Dendritic cell treated with granulocyte-macrophage colony-stimulating factor and Interleukin-4, amounts not matched to agents 40 ng/mL and 50 ng/mL, for 4 days (primary cell): ENCODE measurements at regions not wholly inside any gene's neighbourhood (a gene's known extent, or its start where the extent isn't known, plus 50 kb on each side); places are given as distances from the start of the nearest gene placed in this dataset.

Experiments used
- H3K27ac Mint-ChIP-seq: one replicate; pipeline ENCODE4 v1.8.0; 2022; ENCODE audit warnings: mild to moderate bottlenecking, mixed read lengths
- H3K27me3 Mint-ChIP-seq: one replicate; pipeline ENCODE4 v1.8.0; 2022; ENCODE audit warnings: mild to moderate bottlenecking, mixed read lengths
- H3K36me3 Mint-ChIP-seq: one replicate; pipeline ENCODE4 v1.8.0; 2022; ENCODE audit warnings: low read depth, mixed read lengths
- H3K4me1 Mint-ChIP-seq: one replicate; pipeline ENCODE4 v1.8.0; 2022; ENCODE audit warnings: low read depth, mixed read lengths
- H3K4me3 Mint-ChIP-seq: one replicate; pipeline ENCODE4 v1.8.0; 2022; ENCODE audit warnings: mild to moderate bottlenecking, moderate library complexity, mixed read lengths
- H3K9me3 Mint-ChIP-seq: one replicate; pipeline ENCODE4 v1.8.0; 2022; ENCODE audit warnings: mixed read lengths
- intact Hi-C: fragments of 100-400 bp; cut with micrococcal nuclease; formaldehyde crosslinking; loops from one replicate; pipeline ENCODE4 v1.15.0; 2022

DNA sequence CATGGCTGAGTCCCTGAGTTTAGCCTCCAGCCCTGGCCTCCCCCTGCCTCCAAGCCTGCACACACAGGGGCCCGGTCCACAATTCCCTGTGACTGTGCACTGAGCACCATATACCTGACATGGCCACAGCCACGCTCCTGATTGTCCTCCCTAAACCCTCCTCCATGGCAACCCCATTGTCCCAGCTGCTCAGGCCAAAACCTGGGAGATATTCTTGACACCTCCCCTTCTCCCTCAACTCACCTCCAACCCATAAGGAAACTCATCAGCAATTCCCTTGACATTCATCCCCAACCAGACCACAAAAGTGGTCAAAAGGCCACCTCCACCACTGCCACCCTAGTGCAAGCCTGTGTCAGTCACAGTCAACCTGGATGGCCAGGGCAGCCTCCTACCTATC lies 107.5 kb upstream of the MVB12B start:
- intact Hi-C loops: no loop called here
- Mint-ChIP-seq H3K27ac (no peak overlapping the region), H3K4me1 (no peaks in the 10 kb centered on the region), H3K9me3 (peaks cover 10% of the 10 kb centered on the region), H3K36me3 (no peaks in the 10 kb centered on the region), H3K27me3 (peaks cover 59% of the 10 kb centered on the region), H3K4me3 (no peak overlapping the region)

DNA sequence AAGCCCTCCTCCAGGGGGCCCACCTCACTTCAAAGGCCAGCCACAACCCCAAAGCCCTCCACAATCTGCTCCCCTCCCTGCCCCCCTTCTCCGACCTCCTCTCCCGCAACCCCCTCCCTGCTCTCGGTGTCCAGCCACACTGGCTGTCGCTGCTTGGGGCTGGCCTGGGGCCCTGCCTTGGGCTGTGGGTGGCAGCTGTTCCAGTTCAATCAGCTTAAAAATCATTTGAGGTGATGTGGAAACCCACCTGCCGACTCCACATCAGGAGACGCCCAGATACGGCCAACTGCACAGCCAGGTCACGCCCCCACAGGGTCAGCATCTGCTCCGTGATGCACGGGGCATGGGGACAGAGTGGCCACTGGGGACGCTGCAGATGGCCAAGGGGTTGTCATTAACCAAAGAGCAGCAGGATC lies 107.0 kb upstream of the MVB12B start:
- Mint-ChIP-seq H3K4me3 (no peak overlapping the region), H3K27me3 (peaks cover 62% of the 10 kb centered on the region), H3K4me1 (no peaks in the 10 kb centered on the region), H3K36me3 (no peaks in the 10 kb centered on the region), H3K9me3 (peaks cover 5% of the 10 kb centered on the region), H3K27ac (no peak overlapping the region)
- intact Hi-C loops: no loop called here

GRCh38 chr9:126221480-126221879 lies 105.1 kb upstream of the MVB12B start:
- Mint-ChIP-seq H3K27me3 (peaks cover 68% of the 10 kb centered on the region), H3K4me3 (no peak overlapping the region), H3K27ac (no peak overlapping the region), H3K9me3 (no peaks in the 10 kb centered on the region), H3K4me1 (no peaks in the 10 kb centered on the region), H3K36me3 (no peaks in the 10 kb centered on the region)
- intact Hi-C loops: no loop called here

DNA sequence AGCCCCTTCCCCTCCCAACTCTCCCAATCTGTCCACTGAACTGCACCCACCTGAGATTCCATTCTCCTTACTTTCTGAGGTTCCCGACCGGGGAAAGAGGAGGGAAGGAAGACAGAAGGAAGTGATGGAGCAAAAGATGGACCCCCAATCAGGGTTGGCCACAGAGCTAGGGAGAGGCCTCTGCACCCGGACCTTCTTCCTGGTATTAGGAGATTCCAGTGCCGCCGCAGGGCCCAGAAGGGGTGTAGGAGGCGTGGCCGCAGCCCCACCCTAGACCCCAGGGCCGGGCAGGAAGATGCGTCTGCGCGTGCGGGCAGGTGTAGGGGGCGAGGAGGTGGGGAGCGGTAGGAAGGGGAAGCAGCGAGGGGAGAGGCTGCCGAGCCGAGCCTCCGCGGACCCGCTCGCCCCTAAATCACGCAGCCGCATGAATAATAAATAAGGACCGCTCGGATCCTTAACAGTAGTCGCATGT lies 104.2 kb upstream of the MVB12B start:
- intact Hi-C loops: no loop called here
- Mint-ChIP-seq H3K4me3 (no peak overlapping the region), H3K36me3 (no peaks in the 10 kb centered on the region), H3K27ac (no peak overlapping the region), H3K27me3 (peaks cover 73% of the 10 kb centered on the region), H3K9me3 (no peaks in the 10 kb centered on the region), H3K4me1 (no peaks in the 10 kb centered on the region)

DNA sequence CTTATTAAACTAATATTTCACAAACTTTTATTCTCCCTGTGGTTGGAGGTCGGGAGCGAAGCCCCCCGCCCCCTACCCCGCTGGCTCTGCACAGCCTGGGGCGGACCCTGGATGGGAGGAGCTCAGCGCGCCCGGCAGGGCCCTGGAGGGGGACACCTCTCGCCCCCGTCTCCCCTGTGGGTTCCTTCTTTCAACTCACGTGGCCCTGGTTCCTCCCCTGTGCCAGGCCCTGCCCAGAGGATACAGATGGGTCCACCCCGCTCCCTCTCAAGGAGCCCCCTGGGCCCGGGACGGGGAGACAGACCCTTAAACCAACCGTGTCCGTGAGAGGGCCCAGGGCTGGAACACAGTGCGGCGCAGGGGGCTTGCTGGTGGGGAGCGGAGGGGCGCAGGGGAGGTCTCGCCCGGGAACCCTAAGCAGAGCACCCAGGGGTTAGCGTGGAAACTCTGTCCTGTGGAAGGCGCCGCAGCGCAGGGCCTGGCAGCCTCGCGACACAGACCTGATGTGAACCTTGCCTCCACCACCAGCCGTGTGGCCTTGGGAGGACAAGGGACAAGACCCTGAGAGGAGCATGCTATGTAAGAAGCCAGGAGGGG lies 103.7 kb upstream of the MVB12B start:
- H3K4me1 Mint-ChIP-seq: no peaks in the 10 kb centered on the region
- no peak overlapping the region for H3K4me3 Mint-ChIP-seq
- H3K27ac Mint-ChIP-seq: no peak overlapping the region
- H3K27me3 Mint-ChIP-seq: peaks cover 76% of the 10 kb centered on the region
- H3K36me3 Mint-ChIP-seq: no peaks in the 10 kb centered on the region
- no peaks in the 10 kb centered on the region for H3K9me3 Mint-ChIP-seq
- intact Hi-C loops: no loop called here

DNA sequence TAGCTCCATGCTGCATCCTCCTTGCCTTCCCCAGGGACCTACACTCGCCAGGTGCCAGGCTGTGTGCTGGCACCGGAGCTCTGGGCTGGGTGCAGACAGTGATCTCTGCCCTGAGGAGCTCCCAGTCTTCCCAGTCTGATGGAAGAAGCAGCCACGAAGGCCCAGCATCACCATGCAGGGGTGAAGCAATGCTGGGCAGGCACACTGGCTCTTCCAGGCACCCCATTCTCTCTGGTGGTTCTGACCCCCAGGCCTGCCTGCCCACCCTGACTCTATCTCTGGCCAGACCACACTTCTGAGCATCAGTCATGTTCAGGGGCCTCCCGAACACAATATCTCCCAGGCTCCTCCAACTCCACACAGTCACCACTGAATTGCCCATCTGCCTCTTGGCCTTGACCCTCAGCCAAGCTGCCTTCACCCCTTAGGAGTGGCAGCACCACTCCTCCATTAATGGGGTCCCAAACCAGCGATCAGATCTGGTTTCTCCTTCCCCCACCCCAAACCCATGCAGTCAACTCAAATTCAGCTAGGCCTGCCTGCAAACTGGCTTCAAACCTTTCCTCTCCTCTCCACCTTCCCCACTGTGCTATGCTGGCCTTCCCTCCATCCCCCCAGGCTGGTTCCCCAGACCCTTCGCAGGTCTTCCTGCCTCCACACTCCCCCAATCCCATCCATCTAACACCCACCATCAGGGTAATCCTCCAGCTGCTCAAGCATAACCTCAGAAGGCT lies 102.7 kb upstream of the MVB12B start:
- no peaks in the 10 kb centered on the region for H3K9me3 Mint-ChIP-seq
- no peak overlapping the region for H3K4me3 Mint-ChIP-seq
- no peaks in the 10 kb centered on the region for H3K36me3 Mint-ChIP-seq
- intact Hi-C loops: no loop called here
- H3K27ac Mint-ChIP-seq: no peak overlapping the region
- H3K4me1 Mint-ChIP-seq: no peaks in the 10 kb centered on the region
- peaks cover 77% of the 10 kb centered on the region for H3K27me3 Mint-ChIP-seq

GRCh38 chr9:126225611-126226609 lies 100.7 kb upstream of the MVB12B start:
- Mint-ChIP-seq H3K9me3 (no peaks in the 10 kb centered on the region), H3K4me1 (no peaks in the 10 kb centered on the region), H3K36me3 (no peaks in the 10 kb centered on the region), H3K4me3 (no peak overlapping the region), H3K27me3 (peaks cover 66% of the 10 kb centered on the region), H3K27ac (no peak overlapping the region)
- intact Hi-C loops: loop anchor here (5.0 kb wide), 1 partner anchor 669 kb away; no protein-coding TSS in a partner anchor

DNA sequence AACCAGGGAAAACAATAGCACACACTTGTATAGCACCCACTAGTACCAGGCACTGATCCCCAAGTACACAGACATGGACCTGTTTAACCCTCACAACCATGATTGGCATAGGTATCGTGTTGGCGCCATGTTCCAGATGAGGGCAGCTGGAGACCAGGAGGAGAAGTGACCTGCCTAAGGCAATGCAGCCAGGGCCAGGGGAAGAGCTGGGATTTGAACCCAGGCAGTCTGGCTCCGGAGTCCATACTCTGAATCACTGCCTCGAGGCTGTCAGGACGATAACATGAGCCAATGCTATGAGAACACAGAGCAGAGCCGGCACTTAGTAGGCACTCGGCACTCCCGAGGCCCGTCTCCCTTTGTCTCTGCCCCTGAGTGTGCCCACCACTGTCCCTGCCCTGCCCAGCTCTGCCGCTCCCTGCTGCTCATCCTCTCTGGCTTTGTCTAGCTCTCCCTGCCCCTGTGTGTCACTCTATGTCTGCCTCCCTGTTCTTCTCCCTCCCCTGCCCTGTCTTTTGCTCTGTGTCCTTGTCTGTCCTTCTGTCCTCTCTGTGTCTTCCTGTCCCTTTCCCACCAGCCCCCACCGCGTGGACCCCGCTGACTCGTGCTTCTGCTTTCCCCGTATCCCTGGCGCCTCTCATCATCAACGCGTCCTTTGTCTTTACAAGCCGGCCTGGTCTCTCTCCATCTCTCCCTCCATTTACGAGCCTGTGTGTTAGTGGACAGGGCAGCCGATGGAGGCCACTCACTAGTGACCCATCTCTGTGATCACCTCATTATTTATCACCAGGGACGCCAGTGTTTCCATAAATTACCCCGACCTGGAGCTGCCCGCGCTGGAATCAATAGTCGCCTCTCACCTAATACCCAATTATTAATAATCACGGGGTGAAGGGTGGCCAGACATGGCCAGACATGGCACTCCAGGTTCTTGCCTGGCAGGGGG lies 99.4 kb upstream of the MVB12B start:
- intact Hi-C loops: loop anchor here (5.0 kb wide), 1 partner anchor 670 kb away; no protein-coding TSS in a partner anchor

DNA sequence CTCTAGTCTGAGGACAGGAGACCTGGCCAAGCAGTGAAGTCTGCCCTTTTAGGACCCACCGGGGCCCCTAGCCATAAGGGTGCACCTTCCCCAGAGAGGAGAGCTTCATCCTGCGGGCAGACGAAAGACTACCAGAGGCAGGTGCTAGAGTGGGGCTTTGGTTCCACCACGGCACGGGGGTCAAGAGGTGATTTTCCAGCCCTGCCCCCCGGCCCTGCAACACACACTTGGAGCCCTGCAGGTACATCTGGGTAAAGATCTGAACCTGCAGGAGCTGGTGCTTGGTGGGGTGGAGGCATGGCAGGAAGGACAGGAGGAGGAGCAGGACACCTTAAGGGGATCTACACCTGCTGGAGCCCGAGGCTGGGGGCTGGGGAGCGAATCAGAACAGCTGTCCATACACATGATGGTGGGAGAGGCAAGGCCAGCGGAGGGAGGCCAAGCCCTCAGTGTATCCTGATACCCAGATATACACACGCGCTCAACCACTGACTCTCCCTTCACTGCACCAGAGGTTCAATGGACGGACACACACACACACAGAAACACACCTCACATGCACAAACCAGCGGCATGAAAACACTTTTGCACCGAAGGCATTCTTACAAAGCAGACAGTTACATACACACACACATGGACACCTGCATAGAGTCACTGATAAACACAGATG lies 98.4 kb upstream of the MVB12B start:
- Mint-ChIP-seq H3K4me1 (no peaks in the 10 kb centered on the region), H3K27me3 (peaks cover 50% of the 10 kb centered on the region), H3K9me3 (no peaks in the 10 kb centered on the region), H3K4me3 (no peak overlapping the region), H3K36me3 (no peaks in the 10 kb centered on the region), H3K27ac (no peak overlapping the region)
- intact Hi-C loops: loop anchor here (1.0 to 5.0 kb wide), 2 partner anchors 671 to 820 kb away; no protein-coding TSS in a partner anchor

More for the DNA sequence above, 99.4 kb upstream of the MVB12B start:
- Mint-ChIP-seq H3K9me3 (no peaks in the 10 kb centered on the region), H3K27me3 (peaks cover 57% of the 10 kb centered on the region), H3K4me3 (no peak overlapping the region), H3K27ac (no peak overlapping the region), H3K4me1 (no peaks in the 10 kb centered on the region), H3K36me3 (no peaks in the 10 kb centered on the region)

GRCh38 chr9:126228781-126229444 lies 97.7 kb upstream of the MVB12B start:
- H3K4me3 Mint-ChIP-seq: no peak overlapping the region
- peaks cover 43% of the 10 kb centered on the region for H3K27me3 Mint-ChIP-seq
- no peaks in the 10 kb centered on the region for H3K36me3 Mint-ChIP-seq
- H3K27ac Mint-ChIP-seq: no peak overlapping the region
- H3K9me3 Mint-ChIP-seq: no peaks in the 10 kb centered on the region
- intact Hi-C loops: loop anchor here (1.0 to 5.0 kb wide), 2 partner anchors 672 to 821 kb away; no protein-coding TSS in a partner anchor
- H3K4me1 Mint-ChIP-seq: no peaks in the 10 kb centered on the region

DNA sequence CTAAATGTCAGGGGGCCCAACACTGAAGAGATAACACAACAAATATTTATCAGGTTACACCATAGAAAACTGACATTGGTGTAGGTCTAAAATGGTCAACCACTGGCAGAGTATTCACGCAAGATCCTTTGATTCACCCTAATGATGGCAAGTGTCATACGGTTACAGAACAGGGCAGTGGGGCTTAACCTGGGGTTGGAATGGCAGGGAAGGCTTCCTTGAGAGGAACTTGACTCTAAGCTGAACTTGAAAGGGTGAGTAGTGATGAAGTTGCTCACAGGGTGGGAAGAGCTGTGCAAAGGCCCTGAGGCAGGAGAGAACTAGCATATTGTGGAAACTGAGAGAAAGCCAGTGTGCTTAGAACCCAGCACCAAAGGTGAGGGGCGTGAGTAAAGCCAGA lies 97.1 kb upstream of the MVB12B start:
- Mint-ChIP-seq H3K9me3 (no peaks in the 10 kb centered on the region), H3K27me3 (peaks cover 37% of the 10 kb centered on the region), H3K27ac (no peak overlapping the region), H3K4me1 (no peaks in the 10 kb centered on the region), H3K4me3 (no peak overlapping the region), H3K36me3 (no peaks in the 10 kb centered on the region)
- intact Hi-C loops: loop anchor here (5.0 kb wide), 1 partner anchor 672 kb away; no protein-coding TSS in a partner anchor

DNA sequence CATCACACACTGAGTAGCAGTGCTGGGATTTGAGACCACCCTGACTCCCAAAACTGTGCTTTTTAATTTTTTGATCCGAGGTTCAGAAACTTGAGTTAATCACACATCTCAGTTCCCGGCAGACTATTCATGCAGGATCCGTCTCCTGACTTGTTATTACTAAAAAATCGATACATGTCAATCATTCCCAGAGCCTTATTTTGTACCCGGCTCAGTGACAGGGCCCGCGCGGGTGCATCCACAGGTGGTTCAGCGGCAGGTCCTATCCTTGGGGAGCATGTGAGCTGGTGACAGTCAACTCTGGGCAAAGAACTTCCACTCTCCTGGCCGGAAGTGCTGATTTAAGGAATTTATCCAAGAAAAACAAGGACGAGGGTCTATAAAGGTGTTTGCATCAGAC lies 95.9 kb upstream of the MVB12B start:
- intact Hi-C loops: no loop called here
- peaks cover 30% of the 10 kb centered on the region for H3K27me3 Mint-ChIP-seq
- H3K9me3 Mint-ChIP-seq: no peaks in the 10 kb centered on the region
- H3K4me1 Mint-ChIP-seq: no peaks in the 10 kb centered on the region
- no peak overlapping the region for H3K4me3 Mint-ChIP-seq
- no peak overlapping the region for H3K27ac Mint-ChIP-seq
- no peaks in the 10 kb centered on the region for H3K36me3 Mint-ChIP-seq
